Activated T-cell treated with anti-CD3 and anti-CD28 coated beads, Interleukin-2, amount 50 U/mL, for 48 hours (primary cell): ENCODE measurements at regions not wholly inside any gene's neighbourhood (a gene's known extent, or its start where the extent isn't known, plus 50 kb on each side); places are given as distances from the start of the nearest gene placed in this dataset.

Source experiments
- DNase-seq, 2 experiments: peaks; one replicate each; pipeline ENCODE4 v3.0.0-alpha.2; 2020

DNA sequence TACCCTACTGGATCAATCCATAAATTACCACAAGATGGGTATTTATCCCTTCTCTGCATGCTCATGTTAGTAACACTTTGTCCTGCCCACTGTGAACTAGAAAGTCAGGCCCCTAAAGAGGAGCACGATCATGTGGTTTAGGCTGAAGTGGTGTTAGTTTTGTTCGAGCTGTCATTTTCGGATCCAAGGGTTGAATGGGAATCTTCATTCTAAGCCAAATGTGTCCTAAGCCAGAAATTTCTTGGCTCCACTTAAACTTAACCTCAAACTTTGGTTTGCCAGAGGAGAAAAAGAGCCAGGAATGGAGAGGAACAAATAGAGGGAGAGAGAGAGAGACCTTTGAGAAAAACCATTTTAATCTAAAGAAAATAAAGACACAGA, 837.7 kb upstream of the ZNF608 start:
- no peak for DNase-seq

DNA sequence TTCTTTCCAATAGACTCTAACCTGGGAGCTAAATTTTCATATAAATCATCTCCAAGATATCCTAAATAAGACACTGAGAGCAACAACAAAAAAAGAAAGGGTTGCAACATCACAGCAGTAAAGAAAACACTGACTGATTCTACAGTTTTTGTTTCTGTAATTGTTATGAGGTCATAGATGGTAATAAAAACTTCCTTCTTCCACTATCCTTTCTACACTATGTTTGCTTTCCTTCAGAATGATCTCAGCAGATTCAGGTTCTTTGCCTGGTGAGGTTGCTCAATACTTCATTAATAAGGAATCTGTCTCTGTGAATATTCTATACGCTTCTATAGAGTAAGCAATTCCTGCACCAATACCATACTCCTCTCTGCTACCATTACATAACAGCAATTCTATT, 835.6 kb upstream of the GRAMD2B start:
- DNase-seq: no peak

DNA sequence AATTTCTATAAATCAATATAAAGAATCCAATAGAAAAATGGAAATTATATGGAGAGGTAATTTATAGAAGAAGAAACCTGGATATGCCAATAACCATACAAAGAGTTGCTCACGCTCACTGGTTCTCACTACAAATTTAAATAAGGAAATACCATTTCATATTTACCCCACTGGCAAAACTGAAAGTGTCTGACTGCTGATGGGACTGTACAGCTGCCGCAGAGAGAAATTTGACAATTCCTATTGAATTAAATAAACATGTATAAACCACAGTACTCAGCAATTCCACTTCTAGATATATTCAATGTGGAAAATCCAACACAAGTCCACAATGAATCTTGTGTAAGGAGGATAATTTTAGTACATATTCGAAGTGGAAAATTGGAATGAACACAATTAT, 830.4 kb upstream of the GRAMD2B start:
- DNase-seq: no peak

DNA sequence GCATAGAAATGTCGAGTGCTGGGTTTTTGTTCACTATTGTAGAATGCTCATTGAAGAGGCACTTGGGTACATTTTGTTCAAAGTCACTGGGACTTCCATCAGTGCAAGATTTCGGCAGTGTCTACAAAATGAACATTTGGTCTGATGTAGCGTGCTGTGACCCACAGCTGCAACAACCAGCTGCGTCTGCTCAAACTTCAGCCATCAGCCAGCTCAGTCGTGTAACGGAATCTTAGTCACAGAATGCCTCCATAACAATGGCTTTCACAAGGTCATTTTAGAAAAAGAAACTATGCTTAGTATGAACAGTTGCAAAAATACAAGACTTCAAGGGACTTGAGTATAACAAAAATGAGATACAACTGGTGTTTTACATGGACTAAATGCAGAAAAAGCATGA, 828.1 kb upstream of the GRAMD2B start:
- no peak for DNase-seq

DNA sequence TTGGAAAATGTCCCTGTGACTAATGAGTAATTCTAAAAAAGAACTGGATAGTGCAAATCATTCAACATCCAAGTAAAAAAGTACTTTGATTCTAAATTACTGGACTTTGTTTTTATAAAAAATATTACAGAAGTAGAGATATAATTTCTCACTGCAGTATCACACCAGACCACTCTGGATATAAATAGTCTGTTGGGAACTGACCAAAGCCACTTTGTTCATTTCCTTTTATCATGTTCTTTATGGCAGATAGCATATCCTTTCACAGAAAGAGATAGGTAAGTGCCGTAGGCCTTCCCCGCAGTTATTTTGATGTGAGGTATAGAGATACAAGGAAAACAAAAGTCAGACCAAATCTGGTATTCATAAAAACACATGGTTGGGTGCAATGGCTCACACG, 827.4 kb upstream of the GRAMD2B start:
- DNase-seq: no peak

DNA sequence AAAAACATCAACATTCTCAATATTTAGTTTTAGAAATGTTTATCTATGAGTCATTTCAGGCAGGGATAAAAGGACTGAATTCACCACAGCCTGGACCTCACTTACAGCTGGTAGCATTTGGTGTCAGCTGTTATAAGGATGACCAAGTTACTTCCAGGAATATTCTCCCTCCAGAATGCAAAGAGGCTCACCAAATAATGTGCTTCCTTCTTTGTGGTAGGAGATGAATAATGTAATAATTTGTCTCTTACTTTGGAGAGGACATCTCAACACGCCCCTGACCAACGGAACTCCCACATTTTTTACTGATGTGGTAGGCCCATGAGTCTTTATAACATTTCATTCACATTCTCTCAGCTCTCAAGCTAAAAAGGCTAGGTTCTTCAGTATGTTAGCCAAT, 825.9 kb upstream of the GRAMD2B start:
- DNase-seq: no peak

DNA sequence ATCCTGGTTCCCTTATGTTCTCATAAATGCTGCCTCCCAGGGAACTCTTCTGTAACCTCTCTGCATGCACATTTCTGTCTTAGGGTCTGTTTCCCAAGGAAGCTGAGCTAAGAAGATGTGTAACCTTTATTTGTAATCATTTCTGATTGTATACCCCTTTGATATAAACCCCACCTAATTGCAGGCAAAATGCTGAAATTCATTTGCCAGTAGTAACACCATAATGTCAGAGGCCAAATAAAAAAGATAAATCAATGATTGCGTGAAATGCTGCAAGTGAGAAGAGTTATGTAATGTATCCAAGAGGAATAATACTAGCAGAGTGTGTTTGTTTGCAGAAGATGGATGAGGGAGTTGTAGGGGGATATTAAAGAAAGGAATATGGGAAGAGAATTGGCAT, 822.6 kb upstream of the GRAMD2B start:
- no peak for DNase-seq

DNA sequence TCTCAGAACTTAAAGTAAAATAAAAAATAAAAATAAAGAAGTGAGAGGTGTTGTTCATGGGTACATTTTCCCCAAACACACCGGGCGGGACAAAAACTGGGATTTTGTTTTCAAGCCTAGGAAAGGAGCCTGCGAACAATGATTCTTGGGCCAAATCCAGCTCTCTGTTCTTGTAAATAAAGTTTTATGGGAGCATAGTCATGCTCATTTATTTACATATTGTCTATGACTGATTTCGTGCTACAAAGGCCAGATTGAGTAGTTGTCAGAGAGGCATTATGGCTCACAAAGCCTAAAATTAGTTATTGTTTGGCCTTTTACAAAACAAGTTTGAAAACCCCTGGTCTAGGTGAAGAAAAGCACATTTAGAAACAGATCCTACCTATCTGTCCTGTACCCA, 821.0 kb upstream of the GRAMD2B start:
- no peak for DNase-seq

DNA sequence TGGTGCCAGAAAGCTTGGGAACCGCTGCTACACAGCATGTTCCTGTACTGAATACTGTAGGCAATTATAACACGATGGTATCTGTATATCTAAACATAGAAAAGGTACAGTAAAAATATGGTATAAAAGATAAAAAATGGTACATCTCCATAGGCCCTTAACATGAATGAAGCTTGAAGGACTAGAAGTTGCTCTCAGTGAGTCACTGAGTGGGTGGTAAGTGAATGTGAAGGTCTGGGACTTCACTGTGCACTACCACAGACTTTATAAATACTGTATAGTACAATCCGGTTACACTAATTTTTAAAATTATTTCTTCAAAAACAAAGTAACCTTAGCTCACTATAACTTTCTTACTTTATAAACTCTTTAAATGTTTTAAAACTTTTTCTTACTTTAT, 819.9 kb upstream of the GRAMD2B start:
- DNase-seq: no peak

DNA sequence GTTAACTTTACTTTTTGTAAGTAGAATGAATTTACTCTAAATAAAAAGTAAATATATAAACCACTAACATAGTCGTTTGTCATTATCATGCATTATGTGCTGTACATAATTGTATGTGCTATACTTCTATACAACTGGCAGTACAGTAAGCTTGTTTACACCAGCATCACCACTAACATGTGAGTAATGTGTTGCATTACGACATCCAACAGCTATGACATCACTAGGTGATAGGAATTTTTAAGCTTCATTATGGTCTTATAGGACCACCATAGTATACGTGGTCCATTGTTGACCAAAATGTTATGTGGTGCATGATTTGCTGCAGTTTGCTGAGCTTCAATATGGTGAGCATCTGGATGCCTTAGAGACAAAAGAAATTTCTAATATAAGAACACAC, 819.1 kb upstream of the GRAMD2B start:
- DNase-seq: no peak

DNA sequence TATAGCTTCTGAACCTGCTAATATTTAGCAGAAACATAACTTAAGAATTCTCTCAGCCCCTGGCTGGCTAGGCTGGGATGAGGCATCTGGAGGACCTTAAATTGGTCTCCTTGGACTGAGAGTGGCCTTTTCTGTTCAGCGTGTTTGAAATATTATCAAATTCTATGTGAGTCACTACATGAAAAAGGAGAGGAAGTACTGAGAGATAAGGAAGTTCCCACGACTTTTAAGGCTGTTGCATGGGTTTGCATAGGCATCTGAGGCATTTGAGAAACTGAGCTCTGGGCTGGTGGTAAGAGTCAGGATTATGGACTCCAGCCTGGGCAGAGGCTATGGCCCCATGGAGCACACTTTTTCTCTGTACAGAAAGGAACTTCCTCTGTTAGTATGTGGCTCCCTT, 816.2 kb upstream of the GRAMD2B start:
- no peak for DNase-seq

DNA sequence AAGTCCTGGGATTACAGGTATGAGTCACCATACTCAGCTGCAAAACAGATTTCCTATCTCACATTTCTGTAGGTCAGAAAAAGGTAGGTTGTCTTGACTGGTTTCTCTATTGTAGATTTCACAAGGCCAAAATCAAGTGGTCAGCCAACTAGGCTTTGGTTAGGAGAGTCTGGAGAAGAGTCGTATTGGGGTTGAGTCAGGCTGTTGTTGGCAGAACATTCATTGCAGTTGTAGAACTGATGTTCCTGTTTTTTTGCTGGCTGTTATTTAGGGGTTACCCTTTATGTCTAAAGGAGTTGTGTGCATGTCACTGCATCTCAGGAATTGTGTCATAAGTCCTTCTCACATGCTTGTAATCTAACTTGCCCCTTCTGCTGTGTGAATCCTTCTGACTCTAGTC, 814.2 kb upstream of the GRAMD2B start:
- DNase-seq: no peak

DNA sequence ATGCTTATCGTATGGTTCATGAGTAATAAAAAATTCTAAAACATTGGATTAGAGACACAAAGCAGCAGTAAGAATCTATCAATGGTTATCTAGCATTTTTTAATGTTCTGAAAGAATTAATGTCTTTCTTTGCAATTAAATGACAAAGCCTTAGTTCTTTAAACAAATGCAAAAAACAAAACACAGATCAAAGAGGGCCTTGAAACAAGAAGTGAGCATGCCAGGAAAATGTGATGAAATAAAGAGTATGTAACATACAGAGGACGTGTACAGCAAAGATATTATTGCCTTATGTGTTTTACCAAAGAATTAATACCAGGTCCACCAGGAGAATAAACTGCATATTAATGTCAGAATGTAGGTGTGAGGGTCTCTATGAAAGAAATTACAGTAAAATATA, 812.3 kb upstream of the GRAMD2B start:
- no peak for DNase-seq

DNA sequence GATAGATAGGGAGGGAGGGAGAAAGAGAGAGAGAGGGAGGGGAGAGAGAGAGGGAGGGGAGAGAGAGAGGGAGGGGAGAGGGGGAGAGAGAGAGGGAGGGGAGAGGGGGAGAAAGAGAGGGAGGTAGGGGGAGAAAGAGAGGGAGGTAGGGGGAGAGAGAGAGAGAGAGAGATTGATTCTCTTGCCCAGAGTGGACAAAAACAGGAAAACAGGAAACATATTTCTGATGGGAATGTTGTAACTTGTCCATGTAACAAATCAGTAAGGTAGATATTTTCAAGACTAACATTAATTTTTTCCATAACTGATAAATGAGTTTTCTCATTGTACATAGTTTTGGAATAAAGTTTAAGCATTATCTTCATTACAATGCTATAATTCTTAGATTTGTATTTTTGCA, 811.7 kb upstream of the GRAMD2B start:
- no peak for DNase-seq

DNA sequence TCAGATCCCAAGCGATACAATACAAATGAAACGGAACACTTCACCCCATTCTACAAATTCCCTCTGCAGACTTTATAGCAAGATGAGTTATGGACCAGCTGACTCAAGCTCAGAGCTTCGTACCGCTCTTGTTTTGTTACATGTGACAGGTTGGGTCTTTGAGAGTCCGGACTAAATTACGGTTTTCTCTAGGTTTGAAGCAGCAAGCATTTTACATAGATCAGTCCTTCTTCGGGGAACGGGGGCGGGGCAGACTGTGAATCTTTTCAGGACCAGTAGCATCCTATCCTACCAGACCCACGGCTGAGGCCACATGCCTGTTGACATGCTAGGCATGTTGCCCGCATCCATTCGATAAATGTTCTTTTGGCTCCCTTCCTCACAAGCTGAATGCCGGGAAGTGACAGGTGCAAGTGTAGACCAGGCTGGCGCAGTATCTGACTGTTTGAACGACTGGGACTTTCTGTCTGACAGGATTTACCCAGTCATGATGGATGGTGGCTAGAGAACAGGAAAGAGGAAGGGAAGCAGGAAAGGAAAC, 811.0 kb upstream of the GRAMD2B start:
- DNase-seq: no peak

DNA sequence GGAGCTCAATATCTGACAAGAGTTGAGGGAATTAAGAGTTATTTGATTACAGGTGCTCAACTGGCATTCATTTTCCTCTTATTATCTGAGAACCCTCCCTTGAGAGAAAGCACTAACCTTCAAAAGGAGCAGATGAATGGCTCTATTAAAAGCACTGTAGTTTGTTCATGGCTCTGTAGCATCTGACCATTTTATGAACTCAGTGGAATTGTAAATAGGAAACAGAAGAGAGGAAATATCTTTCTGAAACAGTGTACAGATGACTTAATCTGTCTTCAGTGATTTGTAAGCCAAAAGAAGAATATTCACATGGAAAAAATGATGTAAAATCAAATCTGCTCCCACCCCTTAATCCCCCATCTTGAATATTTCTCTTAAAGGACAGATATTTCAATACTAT, 810.4 kb upstream of the GRAMD2B start:
- DNase-seq: no peak

DNA sequence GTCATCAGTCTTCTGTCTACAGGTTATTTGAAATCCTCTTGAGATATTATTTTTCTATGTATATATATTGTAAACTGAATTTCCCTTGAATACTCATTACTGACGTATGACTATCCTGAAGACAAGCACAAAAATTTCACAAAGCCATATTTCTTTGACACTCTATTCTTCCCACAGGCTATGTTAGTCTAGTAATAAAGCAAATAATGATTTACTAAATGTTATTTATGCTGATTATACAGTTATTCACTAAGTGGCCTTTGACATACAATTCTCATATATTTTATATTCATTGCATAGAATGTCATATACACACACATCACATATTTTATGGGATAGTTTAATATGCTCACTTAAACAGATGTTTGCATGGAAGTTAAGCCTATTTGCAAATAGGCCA, 793.0 kb upstream of the GRAMD2B start:
- DNase-seq: no peak

DNA sequence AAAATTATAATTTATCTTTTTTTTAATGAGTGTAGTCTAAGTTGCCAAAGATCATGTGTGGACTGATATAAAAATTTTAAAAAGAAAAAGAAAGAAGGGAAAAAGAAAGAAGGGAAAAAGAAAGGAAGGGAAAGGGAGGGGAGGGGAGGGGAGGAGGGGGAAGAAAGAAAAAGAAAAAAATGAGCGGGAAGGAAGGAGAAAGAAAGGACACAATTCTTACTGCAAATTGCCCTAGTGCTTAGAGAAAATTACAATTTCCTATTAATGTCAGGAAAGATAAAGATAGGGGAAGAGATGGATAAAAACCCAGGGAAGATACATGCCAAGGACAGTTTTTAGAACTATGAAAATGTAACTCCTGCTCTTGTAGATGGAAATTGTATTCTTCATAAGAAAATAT, 789.7 kb upstream of the GRAMD2B start:
- no peak for DNase-seq

DNA sequence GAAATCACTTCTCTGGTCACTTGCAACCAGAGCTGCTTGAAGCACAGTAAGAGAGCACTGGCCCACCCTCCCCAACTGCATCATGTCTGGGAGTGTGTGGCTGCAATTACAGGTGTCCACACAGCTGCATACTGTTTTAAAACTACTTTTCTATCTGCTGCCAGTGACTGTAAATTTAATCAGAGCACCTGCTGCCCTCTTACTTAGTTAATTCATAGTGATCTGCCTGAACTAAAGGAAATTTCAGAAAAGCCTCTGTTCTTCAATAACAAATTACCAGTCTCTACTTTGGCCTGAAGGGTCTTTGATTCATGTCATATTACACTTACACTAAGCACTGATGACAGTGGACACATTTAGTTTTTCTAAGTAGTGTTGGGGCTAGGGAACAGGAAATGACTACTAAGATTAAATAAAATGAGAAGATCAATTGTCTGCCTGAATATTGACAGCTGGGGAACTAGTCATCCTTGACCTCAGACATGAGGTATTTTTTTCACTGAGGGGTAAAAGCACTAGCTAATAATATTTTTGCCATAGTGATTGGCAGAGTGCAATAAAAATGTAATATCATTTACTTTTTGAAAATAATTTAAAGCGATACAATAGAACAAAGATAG, 788.9 kb upstream of the GRAMD2B start:
- no peak for DNase-seq

DNA sequence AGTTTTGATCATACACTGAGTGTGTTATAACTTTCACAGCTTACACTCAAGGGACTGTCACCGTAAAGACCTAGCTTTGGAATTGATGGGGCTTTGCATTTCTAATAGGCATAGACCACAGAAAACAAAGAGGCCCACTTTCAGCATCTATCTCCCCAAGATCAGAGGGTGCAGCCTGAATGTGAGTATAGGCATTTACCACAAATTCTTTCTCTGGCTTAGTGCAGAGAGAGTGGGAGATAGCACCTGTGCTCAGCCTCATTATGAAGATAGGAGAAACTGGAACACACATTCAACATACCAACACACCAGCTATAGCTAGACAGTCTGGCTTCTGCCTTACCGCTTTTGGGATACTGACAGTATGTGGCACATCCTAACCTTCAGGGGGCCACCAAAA, 783.4 kb upstream of the GRAMD2B start:
- no peak for DNase-seq

DNA sequence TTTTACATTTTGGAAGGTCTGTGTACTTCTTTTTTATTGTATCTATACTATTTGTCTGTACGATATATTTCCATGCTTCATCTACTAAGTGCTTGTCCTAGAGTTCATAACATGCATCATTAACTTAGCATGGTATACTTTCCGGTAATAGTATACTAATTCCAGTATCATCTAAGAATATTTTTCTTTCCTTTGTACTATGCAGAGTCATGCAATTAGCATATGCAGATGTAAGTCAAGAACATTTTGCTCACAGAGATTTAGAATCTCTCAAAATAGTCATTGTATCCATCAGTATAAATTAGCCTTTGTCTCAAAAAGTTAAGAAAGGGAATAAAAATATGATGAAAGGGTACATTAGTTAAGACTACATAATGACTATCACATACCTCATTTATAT, 770.4 kb upstream of the GRAMD2B start:
- no peak for DNase-seq

DNA sequence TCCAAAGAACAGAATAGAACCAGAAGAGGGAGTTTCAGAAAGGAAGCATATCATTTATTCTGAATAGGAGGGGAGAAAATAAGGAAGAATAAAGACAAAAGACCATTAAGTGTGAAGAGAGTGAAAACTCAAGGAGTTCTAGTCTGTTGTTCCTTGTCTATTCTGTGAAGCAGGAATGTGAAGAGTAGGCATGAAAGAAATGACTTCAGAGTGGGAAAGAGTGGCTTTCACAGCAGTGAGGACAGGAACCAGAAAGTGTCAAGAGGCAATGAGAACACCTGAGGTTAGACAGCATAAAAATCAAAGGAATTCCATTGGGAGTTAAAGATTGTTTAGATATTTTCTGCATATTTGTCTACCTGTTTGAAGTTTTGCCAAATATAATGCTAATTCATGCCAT, 768.8 kb upstream of the GRAMD2B start:
- no peak for DNase-seq

DNA sequence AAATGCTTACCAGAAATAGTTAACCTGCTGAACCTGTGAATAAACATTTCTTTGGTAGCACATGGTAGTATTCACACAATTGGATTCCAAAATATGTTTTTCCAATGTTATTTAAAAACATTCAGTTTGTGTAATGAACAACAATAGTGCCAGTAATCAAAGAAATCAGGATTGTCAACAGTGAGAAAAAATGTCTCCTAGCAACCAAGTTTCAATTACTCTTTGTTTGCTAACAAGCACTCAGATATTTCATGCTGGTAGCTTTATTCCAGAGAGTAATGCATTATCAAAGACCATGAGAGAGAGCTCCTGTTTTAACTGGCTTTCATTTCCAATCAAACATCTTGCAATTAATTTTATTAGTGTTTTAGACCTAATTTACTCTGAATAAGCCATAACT, 768.1 kb upstream of the GRAMD2B start:
- no peak for DNase-seq

DNA sequence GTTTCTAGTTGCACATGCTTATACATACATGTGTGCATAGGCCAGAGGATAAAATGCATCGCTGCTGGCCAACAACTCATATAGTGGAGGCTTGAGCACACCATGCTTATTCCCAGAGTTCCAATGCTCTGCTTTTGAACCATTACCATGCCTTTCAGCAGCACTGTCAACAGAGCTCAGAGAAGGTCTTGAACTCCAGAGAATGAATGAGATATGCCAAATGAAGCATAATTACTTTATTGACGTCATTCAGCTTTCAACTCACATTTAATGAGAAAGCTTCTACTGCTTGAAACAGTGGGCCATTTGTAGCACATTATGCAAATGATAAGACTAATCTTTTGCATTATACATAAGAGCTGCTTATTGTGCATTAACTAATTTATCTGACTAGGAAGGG, 765.3 kb upstream of the GRAMD2B start:
- DNase-seq: no peak

DNA sequence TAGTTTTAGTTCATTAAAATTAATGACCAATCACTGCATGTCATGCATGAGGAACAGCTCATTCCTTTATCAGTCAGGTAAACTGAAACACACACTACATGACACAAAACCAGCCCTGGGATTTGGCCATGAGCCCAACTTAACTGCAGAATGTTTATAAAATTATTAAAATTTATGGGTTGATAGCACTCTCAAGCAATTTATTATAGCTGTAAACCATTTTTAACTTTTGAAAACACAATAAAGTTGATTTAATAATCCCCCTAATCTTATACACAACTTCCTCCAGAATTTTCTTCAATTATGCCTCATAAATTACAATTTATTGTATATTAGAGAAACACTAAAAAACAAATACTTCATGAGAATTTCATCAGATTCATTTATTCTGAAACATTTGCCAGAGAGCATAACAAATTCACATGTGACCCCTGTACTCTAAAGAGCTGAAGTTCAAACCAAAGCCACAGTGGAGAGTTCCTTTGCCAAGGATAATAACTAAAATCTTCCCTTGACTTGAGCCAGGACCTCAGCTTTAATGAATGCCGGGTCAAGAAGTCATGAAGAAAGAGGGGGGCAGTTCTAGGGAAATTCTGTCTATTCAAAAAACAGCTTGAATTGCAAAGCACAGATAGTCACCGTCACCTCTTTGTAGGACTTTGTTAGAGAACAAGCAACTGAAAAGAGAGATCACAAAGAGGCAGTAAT, 763.7 kb upstream of the GRAMD2B start:
- DNase-seq: no peak
